PC-9 (cell line): ENCODE measurements at regions not wholly inside any gene's neighbourhood (a gene's known extent, or its start where the extent isn't known, plus 50 kb on each side); places are given as distances from the start of the nearest gene placed in this dataset.

Source experiments
- BruUV-seq: library from RNA; stranded (reverse); fragments of 400-500 nt; replicated peaks from 2 replicates; lab custom pipeline; 2021; lab: Mats Ljungman, UMichigan
- CTCF ChIA-PET: fragments of 300-600 bp; sonication (Branson Sonifier 250); formaldehyde crosslinking; loops from one replicate; lab custom pipeline; 2022; ENCODE audit warnings: antibody characterized with exemption; lab: Charles Lee
- POLR2A ChIA-PET: fragments of 300-600 bp; sonication (Branson Sonifier 250); formaldehyde crosslinking; loops from one replicate; lab custom pipeline; 2022; ENCODE audit warnings: antibody characterized with exemption; ENCODE audit not compliant: unreplicated experiment; lab: Charles Lee
- DNase-seq, 2 experiments: peaks; one replicate each; pipeline versions ENCODE4 v3.0.0 to v3.0.0-alpha.2; 2015 to 2022; ENCODE audit warnings: mixed read lengths in 1 of 2
- H2AFZ ChIP-seq: fragments of 200-600 bp; sonication (generic); 2 replicates; pipeline ENCODE4 v1.8.1; 2017; ENCODE audit warnings: antibody characterized with exemption
- H3F3A ChIP-seq: fragments of 200-600 bp; sonication (generic); 2 replicates; pipeline ENCODE4 v1.8.1; 2017; ENCODE audit warnings: antibody characterized with exemption, mild to moderate bottlenecking, low read depth; ENCODE audit not compliant: insufficient read depth
- H3K27ac ChIP-seq: fragments of 200-600 bp; sonication (generic); 2 replicates; pipeline ENCODE4 v1.6.1; 2016; ENCODE audit warnings: mixed run types
- H3K27me3 ChIP-seq: fragments of 200-600 bp; sonication (generic); 2 replicates; pipeline ENCODE4 v1.6.1; 2016; ENCODE audit warnings: low read depth, mixed run types; ENCODE audit not compliant: insufficient read depth
- H3K36me3 ChIP-seq: fragments of 200-600 bp; sonication (generic); 2 replicates; pipeline ENCODE4 v1.6.1; 2016; ENCODE audit warnings: low read depth, mixed run types
- H3K4me1 ChIP-seq: fragments of 200-600 bp; sonication (generic); replicated peaks from 2 replicates; pipeline ENCODE4 v1.6.1; 2016; ENCODE audit warnings: mixed run types; ENCODE audit not compliant: insufficient read depth
- H3K4me2 ChIP-seq: fragments of 200-600 bp; sonication (generic); 2 replicates; pipeline ENCODE4 v1.6.1; 2017; ENCODE audit warnings: mixed run types
- H3K4me3 ChIP-seq: fragments of 200-600 bp; sonication (generic); 2 replicates; pipeline ENCODE4 v1.6.1; 2016; ENCODE audit warnings: mixed run types
- H3K79me2 ChIP-seq: fragments of 200-600 bp; sonication (generic); 2 replicates; pipeline ENCODE4 v1.6.1; 2017; ENCODE audit warnings: low read depth, mixed run types
- H3K9me2 ChIP-seq: fragments of 200-600 bp; sonication (generic); 2 replicates; pipeline ENCODE4 v1.8.1; 2017; ENCODE audit warnings: mild to moderate bottlenecking; ENCODE audit not compliant: insufficient read depth
- H3K9me3 ChIP-seq: fragments of 200-600 bp; sonication (generic); 2 replicates; pipeline ENCODE4 v1.8.1; 2016; ENCODE audit warnings: low read depth; ENCODE audit not compliant: insufficient read depth
- H4K20me1 ChIP-seq: fragments of 200-600 bp; sonication (generic); 2 replicates; pipeline ENCODE4 v1.8.1; 2017; ENCODE audit not compliant: insufficient read depth
- CTCF ChIP-seq: fragments of 200-600 bp; sonication (generic); conservative IDR thresholded peaks from 2 replicates; pipeline ENCODE4 v1.6.1; 2017; ENCODE audit warnings: mixed run types, antibody characterized with exemption, mild to moderate bottlenecking, moderate library complexity
- EZH2 ChIP-seq: fragments of 200-600 bp; sonication (generic); IDR thresholded peaks from 2 replicates; pipeline ENCODE4 v1.8.0; 2017; ENCODE audit warnings: antibody characterized with exemption, low read depth
- intact Hi-C: fragments of 100-400 bp; cut with micrococcal nuclease; formaldehyde crosslinking; loops from one replicate; pipeline ENCODE4 v1.10.0; 2022; ENCODE audit not compliant: unreplicated experiment

DNA sequence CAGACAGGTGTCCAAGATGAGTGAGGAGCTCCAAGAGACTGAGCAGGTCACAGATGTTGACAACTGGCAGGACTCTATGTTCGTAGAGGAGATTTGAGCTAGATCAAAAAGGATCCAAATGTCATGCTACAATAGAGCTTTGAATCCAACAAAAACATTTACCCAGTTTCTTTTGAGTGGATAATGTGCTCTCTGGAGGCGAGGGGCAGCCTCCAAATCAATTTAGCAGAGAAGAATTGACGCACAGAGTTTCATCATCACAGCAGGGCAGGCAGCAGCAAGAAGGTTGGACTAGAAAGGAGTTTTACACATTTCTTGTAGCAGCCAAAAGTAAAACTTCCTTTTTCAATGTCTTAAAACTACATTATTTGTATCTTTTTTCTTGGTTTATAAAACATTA is 653.0 kb downstream of the RNF144A start:
- no peak for DNase-seq
- H3K27me3 ChIP-seq = peaks cover 17% of the 10 kb centered on the region

GRCh38 chr2:7571701-7572100 is 654.5 kb downstream of the RNF144A start:
- Histone ChIP-seq H3K9me3 (no peaks in the 10 kb centered on the region), H3K9me2 (no peaks in the 10 kb centered on the region), H3K79me2 (no peaks in the 10 kb centered on the region), H4K20me1 (no peaks in the 10 kb centered on the region; the same call in 1 of the 2 replicates), H2AFZ (no peak overlapping the region), H3F3A (no peaks in the 10 kb centered on the region), H3K27me3 (peaks cover 17% of the 10 kb centered on the region), H3K4me1 (no peaks in the 10 kb centered on the region), H3K4me2 (no peak overlapping the region), H3K36me3 (no peaks in the 10 kb centered on the region), H3K27ac (no peak overlapping the region), H3K4me3 (no peak overlapping the region)
- TF ChIP-seq CTCF (no peak), EZH2 (no peak)
- intact Hi-C loops = no loop called here
- DNase-seq = no peak
- ChIA-PET CTCF (no interaction called here), POLR2A (no interaction called here)
- no TSS peak for BruUV-seq

More for the DNA sequence above, 653.0 kb downstream of the RNF144A start:
- Histone ChIP-seq H3K4me1 (no peaks in the 10 kb centered on the region), H3K79me2 (no peaks in the 10 kb centered on the region), H3K36me3 (no peaks in the 10 kb centered on the region), H3K27ac (no peak overlapping the region), H3K9me3 (no peaks in the 10 kb centered on the region), H3F3A (no peaks in the 10 kb centered on the region), H3K9me2 (no peaks in the 10 kb centered on the region), H2AFZ (no peak overlapping the region), H4K20me1 (no peaks in the 10 kb centered on the region; the same call in 1 of the 2 replicates), H3K4me2 (no peak overlapping the region), H3K4me3 (no peak overlapping the region)
- no peak for TF ChIP-seq CTCF
- no peak for TF ChIP-seq EZH2
- BruUV-seq = no TSS peak
- ChIA-PET CTCF (no interaction called here), POLR2A (no interaction called here)
- intact Hi-C loops = no loop called here

GRCh38 chr2:7572450-7572849 is 655.2 kb downstream of the RNF144A start:
- DNase-seq = no peak
- H3K27me3 ChIP-seq = peaks cover 17% of the 10 kb centered on the region
- intact Hi-C loops = no loop called here
- H3K9me3 ChIP-seq = no peaks in the 10 kb centered on the region
- no peak overlapping the region for H3K4me2 ChIP-seq
- H3K4me1 ChIP-seq = no peaks in the 10 kb centered on the region
- no peak for TF ChIP-seq CTCF
- TF ChIP-seq EZH2 = no peak
- no TSS peak for BruUV-seq
- no peaks in the 10 kb centered on the region for H3K36me3 ChIP-seq
- H2AFZ ChIP-seq = no peak overlapping the region
- no peak overlapping the region for H3K4me3 ChIP-seq
- no peaks in the 10 kb centered on the region for H3F3A ChIP-seq
- H3K9me2 ChIP-seq = no peaks in the 10 kb centered on the region
- no peaks in the 10 kb centered on the region for H3K79me2 ChIP-seq
- ChIA-PET POLR2A (no interaction called here), CTCF (no interaction called here)
- H3K27ac ChIP-seq = no peak overlapping the region
- no peaks in the 10 kb centered on the region; the same call in 1 of the 2 replicates for H4K20me1 ChIP-seq
